SKM-1 (cell line): ENCODE measurements at regions not wholly inside any gene's neighbourhood (a gene's known extent, or its start where the extent isn't known, plus 50 kb on each side); places are given as distances from the start of the nearest gene placed in this dataset.
A peak's percentile ranks its signal among the peaks of the same experiment; 100 is the strongest.

Source experiments
- DNase-seq: peaks from one replicate; lab custom pipeline; 2025; ENCODE audit not compliant: unreplicated experiment; lab: John Stamatoyannopoulos, UW

DNA sequence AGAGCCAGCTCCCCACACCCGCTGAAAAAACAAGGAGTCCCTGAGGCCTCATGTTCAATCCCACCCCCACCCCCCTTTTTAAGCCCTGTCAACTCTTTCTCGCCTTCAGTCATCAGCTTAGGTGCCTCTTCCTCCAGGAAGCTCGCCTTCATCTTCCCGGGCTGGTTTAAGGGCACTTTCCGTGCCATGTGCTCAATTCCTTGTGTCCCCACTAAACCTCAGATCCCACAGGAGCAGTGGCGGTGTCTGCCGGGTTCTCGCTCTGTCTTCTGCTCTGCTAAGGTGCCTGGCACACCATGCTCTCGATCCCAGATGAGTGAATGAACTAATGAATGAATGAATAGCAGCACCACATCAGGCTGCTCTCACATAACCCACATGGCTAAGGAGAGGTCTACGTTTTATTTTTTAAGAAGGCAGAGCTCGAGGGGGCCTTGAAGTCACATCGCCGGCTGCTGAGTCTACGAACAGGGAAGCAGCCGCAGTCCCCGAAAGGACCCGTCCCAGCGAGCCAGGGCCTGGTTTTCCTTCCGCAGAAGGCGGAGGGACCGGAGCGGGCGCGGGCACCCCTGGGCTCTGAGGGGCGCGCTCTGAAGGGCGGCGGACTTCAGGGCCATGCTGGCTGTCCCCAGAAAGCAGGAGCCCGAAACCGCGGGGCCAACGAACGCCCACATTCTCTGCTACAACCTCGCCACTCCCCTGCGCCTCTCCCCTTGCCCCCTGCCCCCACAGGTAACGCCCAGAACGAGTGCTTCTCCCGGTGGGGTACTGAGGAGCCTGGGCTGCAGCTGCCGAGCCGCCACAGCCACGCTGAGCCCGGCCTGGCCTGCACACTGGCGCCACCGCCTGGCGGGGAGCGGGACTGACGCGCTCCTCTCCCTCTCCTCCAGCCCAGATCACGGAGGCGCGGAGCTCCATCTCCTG, 73.4 kb upstream of the KCNMA1 start:
- DNase-seq = peak; percentile 69

DNA sequence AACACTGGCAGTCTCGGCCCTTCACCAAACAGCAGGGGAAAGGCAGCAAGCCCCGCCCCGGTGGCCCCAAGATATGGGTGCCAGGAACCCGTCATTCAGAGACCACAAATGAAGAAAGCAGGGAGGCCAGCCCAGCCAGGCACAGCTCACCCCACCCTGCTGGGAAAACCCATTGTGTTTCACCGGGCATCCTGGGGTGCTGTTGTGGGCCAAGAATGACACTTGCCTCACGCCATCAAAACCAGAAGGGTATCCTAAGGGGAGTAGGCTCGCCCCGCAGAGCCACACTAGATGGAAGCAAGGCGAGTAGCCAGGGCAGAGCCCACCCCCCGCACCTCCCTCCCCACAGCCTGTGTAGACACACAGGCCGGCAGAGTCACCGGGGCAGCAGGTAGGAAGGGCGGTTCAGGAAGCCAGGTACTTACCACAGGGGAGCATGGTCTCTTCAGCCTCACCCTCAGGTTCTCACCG, 72.5 kb upstream of the KCNMA1 start:
- DNase-seq = no peak

DNA sequence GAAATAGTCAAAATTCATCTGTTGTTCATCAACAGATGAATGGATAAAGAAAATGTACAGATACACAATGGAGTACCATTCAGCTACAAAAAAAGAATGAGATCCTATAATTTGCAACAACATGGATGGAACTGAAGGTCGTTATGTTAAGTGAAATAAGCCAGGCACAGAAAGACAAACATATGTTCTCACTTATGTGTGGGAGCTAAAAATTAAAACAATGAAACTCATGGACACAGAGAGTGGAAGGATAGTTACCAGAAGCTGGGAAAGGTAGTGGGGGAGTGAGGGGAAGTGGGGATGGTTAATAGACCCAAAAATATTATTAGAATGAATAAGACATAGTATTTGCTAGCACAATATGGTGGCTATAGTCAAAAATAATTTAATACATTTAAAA, 70.0 kb upstream of the KCNMA1 start:
- no peak for DNase-seq

DNA sequence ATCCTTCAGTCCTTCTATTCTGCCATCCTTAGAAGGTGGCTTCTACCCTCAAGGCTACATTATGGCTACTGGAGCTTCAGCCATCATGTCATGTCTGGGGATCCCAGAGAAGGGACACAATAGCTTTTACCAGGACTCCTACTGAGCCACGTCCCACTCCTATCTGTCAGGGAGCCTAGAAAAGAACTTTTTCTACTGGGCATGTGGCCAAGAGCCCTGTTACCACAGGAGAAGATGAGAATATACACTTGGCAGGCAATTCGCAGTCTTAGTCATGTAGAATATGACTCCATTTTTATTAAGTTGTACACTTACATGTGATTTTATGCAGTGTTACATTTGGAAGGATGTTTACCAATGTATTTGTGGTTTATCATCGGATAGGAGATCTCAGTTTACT, 64.6 kb upstream of the KCNMA1 start:
- DNase-seq = no peak

DNA sequence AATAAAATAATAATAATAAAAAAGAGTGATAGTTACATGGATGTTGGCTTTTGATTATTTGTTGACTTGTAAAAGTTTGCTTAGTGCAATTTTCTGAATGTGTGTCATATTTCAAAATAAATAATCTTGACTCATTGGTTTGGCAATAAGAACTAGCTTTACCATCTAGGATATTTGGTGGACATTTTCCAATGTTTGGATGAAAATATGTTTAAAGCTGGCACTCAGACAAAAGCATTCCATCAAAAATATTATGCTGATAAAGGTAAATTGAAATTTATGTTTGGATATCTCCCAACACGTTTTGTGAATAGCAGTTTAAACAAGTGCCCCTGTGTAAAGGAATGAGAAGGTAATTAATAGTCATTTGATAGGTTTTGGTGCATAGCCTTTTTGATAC, 62.5 kb upstream of the KCNMA1 start:
- DNase-seq = no peak

DNA sequence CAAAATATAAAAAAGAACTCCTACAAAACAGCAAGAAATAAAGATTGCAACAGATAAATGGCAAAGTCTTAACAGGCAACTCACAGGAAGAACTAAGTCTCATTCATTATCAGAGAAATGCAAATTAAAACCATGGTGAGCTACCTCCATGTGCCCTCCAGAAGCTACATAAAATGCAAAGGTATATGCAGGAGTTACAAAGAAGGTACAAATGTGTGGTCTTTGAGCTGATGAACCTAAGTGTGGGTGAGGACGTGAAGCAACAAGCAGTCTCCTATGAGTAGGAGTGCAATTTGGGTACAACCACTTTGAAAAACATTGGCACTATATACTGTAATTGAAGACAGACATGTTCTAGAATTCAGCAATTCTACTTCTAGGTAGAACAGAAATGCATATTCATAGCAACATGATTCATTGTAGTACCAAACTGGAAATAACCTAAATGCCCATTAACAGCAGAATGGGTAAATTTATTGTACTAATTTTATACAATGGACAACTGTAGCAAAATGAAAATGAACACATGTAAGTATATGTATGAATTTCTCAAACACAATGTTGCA, 61.6 kb upstream of the KCNMA1 start:
- DNase-seq = no peak

DNA sequence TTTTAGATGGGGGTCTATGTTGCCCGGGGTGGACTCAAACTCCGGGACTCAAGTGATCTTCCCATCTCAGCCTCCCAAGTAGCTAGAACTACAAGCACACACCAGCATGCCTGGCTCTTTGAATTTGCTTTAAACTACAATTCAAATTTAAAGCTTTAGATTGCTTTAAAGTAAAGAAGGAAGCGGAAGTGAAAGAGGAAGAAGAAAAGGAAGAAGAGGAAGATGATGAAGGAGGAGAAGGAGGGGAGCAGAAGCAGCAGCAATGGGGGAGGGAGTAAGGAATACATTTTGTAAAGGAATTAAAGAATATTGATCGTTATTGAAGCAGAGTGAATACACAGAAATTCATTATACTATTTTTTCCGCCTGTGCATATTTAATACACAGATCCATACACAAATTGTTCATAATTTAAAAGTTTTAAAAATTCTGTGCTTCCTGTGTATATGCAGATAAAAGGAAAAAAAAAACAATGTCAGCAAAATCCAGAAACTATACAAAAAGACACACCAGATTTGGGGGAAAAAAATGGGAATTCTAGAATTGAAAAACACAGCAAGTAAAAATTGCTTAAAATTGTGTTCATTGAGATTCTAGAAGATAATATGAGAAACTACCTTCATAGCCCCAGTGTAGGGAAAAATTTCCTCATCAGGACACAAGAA, 60.8 kb upstream of the KCNMA1 start:
- DNase-seq = peak; percentile 40

DNA sequence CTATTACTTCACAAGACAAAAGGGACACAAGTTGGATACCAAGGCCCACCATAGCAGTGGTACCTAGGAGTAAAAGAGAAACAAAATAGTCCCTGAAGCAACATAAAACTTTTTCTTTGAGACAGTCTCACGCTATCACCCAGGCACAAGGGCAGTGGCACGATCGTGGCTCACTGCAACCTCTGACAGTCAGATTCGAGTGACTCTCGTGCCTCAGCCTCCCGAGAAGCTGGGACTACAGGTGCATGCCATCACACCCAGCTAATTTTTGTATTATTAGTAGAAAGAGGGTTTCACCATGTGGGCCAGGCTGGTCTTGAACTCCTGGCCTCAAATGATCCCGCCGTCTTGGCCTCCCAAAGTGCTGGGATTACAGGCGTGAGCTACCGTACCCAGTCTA, 59.0 kb upstream of the KCNMA1 start:
- no peak for DNase-seq

DNA sequence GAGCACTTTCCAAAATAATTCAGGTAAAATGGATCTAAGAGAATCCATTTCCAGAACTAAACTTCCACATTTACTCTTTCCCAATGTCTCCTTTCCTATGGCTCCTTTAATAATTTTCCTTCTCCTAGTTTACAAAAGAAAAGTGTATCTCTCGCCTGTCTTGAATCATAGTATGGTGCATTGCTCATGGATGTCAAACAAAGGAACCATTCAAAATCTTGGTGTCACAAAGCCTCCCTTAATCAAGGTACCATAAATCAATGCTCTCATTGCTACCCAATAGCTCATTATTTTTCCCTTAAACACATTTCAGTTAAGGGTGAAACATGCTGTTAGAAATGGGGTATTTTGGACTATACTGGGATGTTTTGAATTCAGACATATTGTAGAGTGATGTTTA, 57.6 kb upstream of the KCNMA1 start:
- DNase-seq = no peak

DNA sequence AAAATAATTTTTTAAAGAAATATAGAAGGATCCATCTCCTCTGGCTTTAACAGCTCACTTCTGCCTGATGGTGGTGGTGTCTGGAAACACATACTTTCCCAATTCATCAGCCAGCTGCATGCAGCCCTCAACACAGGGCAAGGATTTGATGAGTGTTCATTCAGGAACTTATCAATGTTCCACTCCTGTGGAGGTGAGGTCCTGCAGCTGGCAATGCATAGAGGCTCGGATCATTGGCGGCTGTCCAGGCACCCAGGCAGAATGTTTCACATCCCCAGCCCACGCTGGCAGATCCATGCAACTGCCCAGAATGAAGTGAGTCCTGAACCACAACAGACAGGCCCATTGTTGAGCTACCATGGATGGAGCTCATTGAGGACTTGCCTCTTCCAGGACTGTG, 55.2 kb upstream of the KCNMA1 start:
- DNase-seq = no peak

DNA sequence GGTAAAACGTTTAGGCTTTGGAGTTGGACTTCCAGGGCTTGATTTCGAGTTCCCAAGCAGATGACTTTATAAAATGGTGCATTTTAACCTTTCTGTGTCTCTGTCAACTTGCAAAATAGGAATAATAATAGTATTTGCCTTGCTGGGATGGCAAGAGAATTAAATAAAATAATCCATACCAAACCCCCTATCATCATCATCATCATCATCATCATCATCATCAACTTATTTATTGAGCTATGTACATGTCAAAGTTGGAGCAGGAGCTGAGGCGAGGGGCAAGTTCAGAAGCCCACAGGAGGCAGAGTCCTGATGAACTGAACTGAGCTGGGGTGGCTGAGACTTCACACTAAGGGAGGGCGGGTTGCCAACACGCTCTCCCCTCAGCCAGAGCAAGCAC, 51.7 kb upstream of the KCNMA1 start:
- DNase-seq = no peak

DNA sequence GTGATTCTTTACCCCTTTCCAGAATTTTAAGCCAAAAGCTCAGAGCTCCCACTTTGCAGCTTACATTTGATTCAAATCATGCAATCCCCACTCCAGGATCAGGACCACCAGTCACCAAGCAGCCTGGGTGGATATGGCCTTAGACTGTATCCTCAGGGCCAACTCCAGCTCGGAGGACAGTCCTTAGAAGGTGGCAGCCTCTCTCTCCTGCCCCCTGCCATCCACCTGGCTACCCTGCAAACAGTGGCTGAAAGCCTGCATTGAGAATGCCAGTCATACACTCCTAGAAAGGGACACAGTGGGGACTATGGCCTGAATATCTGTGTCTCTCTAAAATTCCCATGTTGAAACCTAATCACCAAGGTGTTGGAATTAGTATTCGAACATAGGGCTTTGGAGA, 50.0 kb upstream of the KCNMA1 start:
- DNase-seq = no peak
